ENCODE measurements at regions not wholly inside any gene's neighbourhood (a gene's known extent, or its start where the extent isn't known, plus 50 kb on each side); places are given as distances from the start of the nearest gene placed in this dataset.

- no peak overlapping the region for H3K27ac ChIP-seq (ENCODE audit: low read depth, low read length)
Measured at GRCh38 chr2:59947917-59948541, 605.4 kb downstream of the BCL11A start.

GRCh38 chr2:59947209-59947608 is 606.2 kb downstream of the BCL11A start:
- Histone ChIP-seq H3K27me3 (ENCODE audit: control insufficient read depth, insufficient read depth, low read length) (no peaks in the 10 kb centered on the region), H3K9ac (ENCODE audit: low read length) (no peak overlapping the region)

More at GRCh38 chr2:59947917-59948541, 605.4 kb downstream of the BCL11A start:
- Histone ChIP-seq H3K27me3 (ENCODE audit: control insufficient read depth, insufficient read depth, low read length) (no peaks in the 10 kb centered on the region), H3K4me1 (ENCODE audit: control insufficient read depth, insufficient read depth, low read length) (no peaks in the 10 kb centered on the region), H3K4me3 (ENCODE audit: low read length) (no peak overlapping the region), H3K36me3 (ENCODE audit: control insufficient read depth, insufficient read depth, low read length) (no peaks in the 10 kb centered on the region), H3K9ac (ENCODE audit: low read length) (no peak overlapping the region)

GRCh38 chr2:59939236-59939635 is 614.2 kb downstream of the BCL11A start:
- Histone ChIP-seq H3K27me3 (ENCODE audit: control insufficient read depth, insufficient read depth, low read length) (no peaks in the 10 kb centered on the region), H3K36me3 (ENCODE audit: control insufficient read depth, insufficient read depth, low read length) (no peaks in the 10 kb centered on the region), H3K27ac (ENCODE audit: low read depth, low read length) (no peak overlapping the region), H3K4me1 (ENCODE audit: control insufficient read depth, insufficient read depth, low read length) (no peaks in the 10 kb centered on the region), H3K9ac (ENCODE audit: low read length) (no peak overlapping the region), H3K4me3 (ENCODE audit: low read length) (no peak overlapping the region)

More at GRCh38 chr2:59947209-59947608, 606.2 kb downstream of the BCL11A start:
- Histone ChIP-seq H3K36me3 (ENCODE audit: control insufficient read depth, insufficient read depth, low read length) (no peaks in the 10 kb centered on the region), H3K4me3 (ENCODE audit: low read length) (no peak overlapping the region), H3K4me1 (ENCODE audit: control insufficient read depth, insufficient read depth, low read length) (no peaks in the 10 kb centered on the region), H3K27ac (ENCODE audit: low read depth, low read length) (no peak overlapping the region)

- Histone ChIP-seq H3K36me3 (ENCODE audit: control insufficient read depth, insufficient read depth, low read length) (no peaks in the 10 kb centered on the region), H3K27ac (ENCODE audit: low read depth, low read length) (no peak overlapping the region), H3K4me1 (ENCODE audit: control insufficient read depth, insufficient read depth, low read length) (no peaks in the 10 kb centered on the region), H3K27me3 (ENCODE audit: control insufficient read depth, insufficient read depth, low read length) (no peaks in the 10 kb centered on the region), H3K4me3 (ENCODE audit: low read length) (no peak overlapping the region), H3K9ac (ENCODE audit: low read length) (no peak overlapping the region)
Measured at GRCh38 chr2:59938181-59938580, 615.3 kb downstream of the BCL11A start.

- H3K9ac ChIP-seq (ENCODE audit: low read length) = no peak overlapping the region
- H3K27me3 ChIP-seq (ENCODE audit: control insufficient read depth, insufficient read depth, low read length) = no peaks in the 10 kb centered on the region
- H3K4me3 ChIP-seq (ENCODE audit: low read length) = no peak overlapping the region
Measured at GRCh38 chr2:59936048-59936447, 617.4 kb downstream of the BCL11A start.

GRCh38 chr2:59935005-59935404 is 618.4 kb downstream of the BCL11A start:
- H3K27ac ChIP-seq (ENCODE audit: low read depth, low read length) = no peak overlapping the region
- no peaks in the 10 kb centered on the region for H3K4me1 ChIP-seq (ENCODE audit: control insufficient read depth, insufficient read depth, low read length)
- no peaks in the 10 kb centered on the region for H3K27me3 ChIP-seq (ENCODE audit: control insufficient read depth, insufficient read depth, low read length)
- no peak overlapping the region for H3K9ac ChIP-seq (ENCODE audit: low read length)
- no peaks in the 10 kb centered on the region for H3K36me3 ChIP-seq (ENCODE audit: control insufficient read depth, insufficient read depth, low read length)
- no peak overlapping the region for H3K4me3 ChIP-seq (ENCODE audit: low read length)

More at GRCh38 chr2:59936048-59936447, 617.4 kb downstream of the BCL11A start:
- Histone ChIP-seq H3K27ac (ENCODE audit: low read depth, low read length) (no peak overlapping the region), H3K4me1 (ENCODE audit: control insufficient read depth, insufficient read depth, low read length) (no peaks in the 10 kb centered on the region), H3K36me3 (ENCODE audit: control insufficient read depth, insufficient read depth, low read length) (no peaks in the 10 kb centered on the region)

- no peak overlapping the region for H3K27ac ChIP-seq (ENCODE audit: low read depth, low read length)
- no peaks in the 10 kb centered on the region for H3K36me3 ChIP-seq (ENCODE audit: control insufficient read depth, insufficient read depth, low read length)
- no peaks in the 10 kb centered on the region for H3K4me1 ChIP-seq (ENCODE audit: control insufficient read depth, insufficient read depth, low read length)
- no peaks in the 10 kb centered on the region for H3K27me3 ChIP-seq (ENCODE audit: control insufficient read depth, insufficient read depth, low read length)
- no peak overlapping the region for H3K9ac ChIP-seq (ENCODE audit: low read length)
- no peak overlapping the region for H3K4me3 ChIP-seq (ENCODE audit: low read length)
Measured at GRCh38 chr2:59933948-59934347, 619.5 kb downstream of the BCL11A start.

- H3K4me1 ChIP-seq (ENCODE audit: control insufficient read depth, insufficient read depth, low read length) = no peaks in the 10 kb centered on the region
- no peak overlapping the region for H3K27ac ChIP-seq (ENCODE audit: low read depth, low read length)
- no peaks in the 10 kb centered on the region for H3K36me3 ChIP-seq (ENCODE audit: control insufficient read depth, insufficient read depth, low read length)
- no peak overlapping the region for H3K9ac ChIP-seq (ENCODE audit: low read length)
- no peaks in the 10 kb centered on the region for H3K27me3 ChIP-seq (ENCODE audit: control insufficient read depth, insufficient read depth, low read length)
- no peak overlapping the region for H3K4me3 ChIP-seq (ENCODE audit: low read length)
Measured at GRCh38 chr2:59932341-59932740, 621.1 kb downstream of the BCL11A start.

GRCh38 chr2:59930430-59930829 is 623.0 kb downstream of the BCL11A start:
- Histone ChIP-seq H3K4me3 (ENCODE audit: low read length) (no peak overlapping the region), H3K4me1 (ENCODE audit: control insufficient read depth, insufficient read depth, low read length) (no peaks in the 10 kb centered on the region), H3K27ac (ENCODE audit: low read depth, low read length) (no peak overlapping the region), H3K9ac (ENCODE audit: low read length) (no peak overlapping the region), H3K27me3 (ENCODE audit: control insufficient read depth, insufficient read depth, low read length) (no peaks in the 10 kb centered on the region), H3K36me3 (ENCODE audit: control insufficient read depth, insufficient read depth, low read length) (no peaks in the 10 kb centered on the region)

GRCh38 chr2:59926731-59927130 is 626.7 kb downstream of the BCL11A start:
- Histone ChIP-seq H3K36me3 (ENCODE audit: control insufficient read depth, insufficient read depth, low read length) (no peaks in the 10 kb centered on the region), H3K4me1 (ENCODE audit: control insufficient read depth, insufficient read depth, low read length) (no peaks in the 10 kb centered on the region), H3K9ac (ENCODE audit: low read length) (no peak overlapping the region), H3K27ac (ENCODE audit: low read depth, low read length) (no peak overlapping the region), H3K4me3 (ENCODE audit: low read length) (no peak overlapping the region), H3K27me3 (ENCODE audit: control insufficient read depth, insufficient read depth, low read length) (no peaks in the 10 kb centered on the region)

GRCh38 chr2:59925321-59925720 is 628.1 kb downstream of the BCL11A start:
- Histone ChIP-seq H3K4me1 (ENCODE audit: control insufficient read depth, insufficient read depth, low read length) (no peaks in the 10 kb centered on the region), H3K27ac (ENCODE audit: low read depth, low read length) (no peak overlapping the region), H3K27me3 (ENCODE audit: control insufficient read depth, insufficient read depth, low read length) (no peaks in the 10 kb centered on the region), H3K36me3 (ENCODE audit: control insufficient read depth, insufficient read depth, low read length) (no peaks in the 10 kb centered on the region), H3K4me3 (ENCODE audit: low read length) (no peak overlapping the region), H3K9ac (ENCODE audit: low read length) (no peak overlapping the region)

GRCh38 chr2:59924346-59924745 is 629.1 kb downstream of the BCL11A start:
- Histone ChIP-seq H3K4me1 (ENCODE audit: control insufficient read depth, insufficient read depth, low read length) (no peaks in the 10 kb centered on the region), H3K27me3 (ENCODE audit: control insufficient read depth, insufficient read depth, low read length) (no peaks in the 10 kb centered on the region), H3K4me3 (ENCODE audit: low read length) (no peak overlapping the region), H3K27ac (ENCODE audit: low read depth, low read length) (no peak overlapping the region), H3K36me3 (ENCODE audit: control insufficient read depth, insufficient read depth, low read length) (no peaks in the 10 kb centered on the region), H3K9ac (ENCODE audit: low read length) (no peak overlapping the region)

- Histone ChIP-seq H3K27me3 (ENCODE audit: control insufficient read depth, insufficient read depth, low read length) (no peaks in the 10 kb centered on the region), H3K27ac (ENCODE audit: low read depth, low read length) (no peak overlapping the region), H3K36me3 (ENCODE audit: control insufficient read depth, insufficient read depth, low read length) (no peaks in the 10 kb centered on the region), H3K9ac (ENCODE audit: low read length) (no peak overlapping the region), H3K4me1 (ENCODE audit: control insufficient read depth, insufficient read depth, low read length) (no peaks in the 10 kb centered on the region), H3K4me3 (ENCODE audit: low read length) (no peak overlapping the region)
Measured at GRCh38 chr2:59922450-59922849, 631.0 kb downstream of the BCL11A start.

All from rectal smooth muscle tissue (tissue), 1 donor.